Common myeloid progenitor, CD34-positive (primary cell): ENCODE measurements at regions not wholly inside any gene's neighbourhood (a gene's known extent, or its start where the extent isn't known, plus 50 kb on each side); places are given as distances from the start of the nearest gene placed in this dataset.

Experiments
- CTCF ChIA-PET: fragments of 350-600 bp; sonication (Branson Sonifier 250); formaldehyde crosslinking; loops from one replicate; lab custom pipeline; 2021; ENCODE audit warnings: antibody characterized with exemption; lab: Charles Lee
- POLR2A ChIA-PET: fragments of 350-600 bp; sonication (Branson Sonifier 250); formaldehyde crosslinking; loops from one replicate; lab custom pipeline; 2021; ENCODE audit warnings: antibody characterized with exemption; lab: Charles Lee
- DNase-seq, 3 donors: peaks; one replicate each; pipeline versions ENCODE4 v3.0.0 to v3.0.0-alpha.2; 2013
- H3K27ac ChIP-seq, 2 experiments: 1 replicate in 1 of 2; 2 replicates in 1 of 2; pipeline ENCODE4 v1.7.0; 2013; ENCODE audit warnings: inconsistent platforms in 2 of 2, low read length in 2 of 2, mild to moderate bottlenecking in 2 of 2, low read depth in 1 of 2, moderate library complexity in 1 of 2; ENCODE audit not compliant: severe bottlenecking in 2 of 2, insufficient read depth in 1 of 2, poor library complexity in 1 of 2
- H3K27me3 ChIP-seq, 5 experiments: replicated peaks in 2 of 5; 1 replicate in 3 of 5; 2 replicates in 2 of 5; pipeline versions ENCODE4 v1.6.1 to v1.7.0; 2013; ENCODE audit warnings: low read length in 4 of 5, mild to moderate bottlenecking in 2 of 5, moderate library complexity in 2 of 5, inconsistent platforms in 1 of 5; ENCODE audit not compliant: insufficient read depth in 5 of 5, control insufficient read depth in 4 of 5
- H3K36me3 ChIP-seq, 4 experiments: 1 replicate in 2 of 4; 2 replicates in 2 of 4; pipeline versions ENCODE4 v1.6.1 to v1.7.0; 2013; ENCODE audit warnings: low read length in 3 of 4, control low read depth in 1 of 4, mild to moderate bottlenecking in 1 of 4; ENCODE audit not compliant: control insufficient read depth in 4 of 4, insufficient read depth in 4 of 4
- H3K4me1 ChIP-seq, 4 experiments: 1 replicate in 3 of 4; 2 replicates in 1 of 4; pipeline versions ENCODE4 v1.6.1 to v1.7.1; 2013; ENCODE audit warnings: low read length in 3 of 4, mild to moderate bottlenecking in 3 of 4, control low read depth in 1 of 4, inconsistent platforms in 1 of 4, moderate library complexity in 1 of 4; ENCODE audit not compliant: control insufficient read depth in 4 of 4, insufficient read depth in 4 of 4; ENCODE audit errors: control extremely low read depth in 1 of 4
- H3K4me3 ChIP-seq, 7 experiments: 1 replicate in 4 of 7; 2 replicates in 3 of 7; pipeline versions ENCODE4 v1.5.1 to v1.7.0; 2013; ENCODE audit warnings: mild to moderate bottlenecking in 7 of 7, low read length in 6 of 7, moderate library complexity in 6 of 7, inconsistent platforms in 2 of 7, low read depth in 2 of 7, control low read depth in 1 of 7; ENCODE audit not compliant: insufficient read depth in 4 of 7, control insufficient read depth in 1 of 7; ENCODE audit errors: extremely low read depth in 1 of 7
- H3K9me3 ChIP-seq, 5 experiments: 1 replicate in 4 of 5; 2 replicates in 1 of 5; pipeline versions ENCODE4 v1.6.1 to v1.7.1; 2013; ENCODE audit warnings: low read length in 4 of 5, mild to moderate bottlenecking in 2 of 5, inconsistent platforms in 1 of 5, low read depth in 1 of 5, moderate library complexity in 1 of 5; ENCODE audit not compliant: control insufficient read depth in 4 of 5, insufficient read depth in 2 of 5; ENCODE audit errors: control extremely low read depth in 1 of 5
- WGBS: methylation state at CpG from one replicate; pipeline ENCODE4 v1.1.5; 2013; ENCODE audit not compliant: insufficient coverage; 5-methylcytosine and 5-hydroxymethylcytosine counted together

GRCh38 chr11:104672897-104673296 lies 225.4 kb downstream of the CASP12 start:
- H3K27me3 ChIP-seq = no peaks in the 10 kb centered on the region
- no peaks in the 10 kb centered on the region for H3K36me3 ChIP-seq
- ChIA-PET CTCF (no interaction called here), POLR2A (no interaction called here)
- no peak overlapping the region for H3K27ac ChIP-seq
- DNase-seq = no peak
- peaks cover 0 to 2% (median 0%) of the 10 kb centered on the region in 4 experiments for H3K4me1 ChIP-seq
- no peak overlapping the region for H3K4me3 ChIP-seq
- H3K9me3 ChIP-seq = peaks cover 0 to 4% (median 3%) of the 10 kb centered on the region in 5 experiments

- Histone ChIP-seq H3K4me3 (no peak overlapping the region), H3K9me3 (peaks cover 0 to 4% (median 0%) of the 10 kb centered on the region in 5 experiments), H3K36me3 (no peaks in the 10 kb centered on the region), H3K27me3 (no peaks in the 10 kb centered on the region), H3K27ac (no peak overlapping the region), H3K4me1 (peaks cover 12 to 26% (median 17%) of the 10 kb centered on the region in 4 experiments)
- POLR2A ChIA-PET = no interaction called here
- DNase-seq = peak; percentile 28 to 87 (median 83)
- CTCF ChIA-PET = interaction anchor here (1.1 kb wide), 1 partner anchor 16 kb away, joined by 4 read pairs; no protein-coding TSS in a partner anchor
- 85% methylated on average over 4 of the region's 5 CpGs for WGBS
These were observed 229.3 kb downstream of the CASP12 start for GRCh38 chr11:104668797-104669463.

- POLR2A ChIA-PET = no interaction called here
- H3K4me1 ChIP-seq = peaks cover 12 to 26% (median 17%) of the 10 kb centered on the region in 4 experiments
- 100% methylated on average over 1 of the region's 2 CpGs for WGBS
- CTCF ChIA-PET = no interaction called here
- no peaks in the 10 kb centered on the region for H3K27me3 ChIP-seq
- H3K27ac ChIP-seq = no peak overlapping the region
- peaks cover 0 to 3% (median 0%) of the 10 kb centered on the region in 5 experiments for H3K9me3 ChIP-seq
- no peak overlapping the region for H3K4me3 ChIP-seq
- H3K36me3 ChIP-seq = no peaks in the 10 kb centered on the region
- no peak for DNase-seq
These were observed 231.6 kb downstream of the CASP12 start for GRCh38 chr11:104666624-104667023.

- peak in 2 of 3 donors; percentile 72 to 86 for DNase-seq
- Histone ChIP-seq H3K4me3 (no peak overlapping the region), H3K9me3 (peaks cover 0 to 1% (median 0%) of the 10 kb centered on the region in 5 experiments), H3K27ac (peak overlapping the region in 1 of 2 experiments; percentile 30), H3K36me3 (no peaks in the 10 kb centered on the region), H3K4me1 (peaks cover 12 to 26% (median 17%) of the 10 kb centered on the region in 4 experiments), H3K27me3 (no peaks in the 10 kb centered on the region)
- ChIA-PET POLR2A (no interaction called here), CTCF (no interaction called here)
- 25% methylated on average over 3 of the region's 3 CpGs for WGBS
These were observed 232.6 kb downstream of the CASP12 start for GRCh38 chr11:104665641-104666040.

- Histone ChIP-seq H3K27me3 (no peaks in the 10 kb centered on the region), H3K4me3 (no peak overlapping the region), H3K27ac (no peak overlapping the region), H3K9me3 (peaks cover 0 to 1% (median 0%) of the 10 kb centered on the region in 5 experiments), H3K4me1 (peaks cover 12 to 23% (median 17%) of the 10 kb centered on the region in 4 experiments), H3K36me3 (no peaks in the 10 kb centered on the region)
- POLR2A ChIA-PET = no interaction called here
- DNase-seq = no peak
- CTCF ChIA-PET = no interaction called here
- 100% methylated on average over 2 of the region's 4 CpGs for WGBS
These were observed 234.8 kb downstream of the CASP12 start for GRCh38 chr11:104663190-104664140.

- H3K9me3 ChIP-seq = peaks cover 0 to 1% (median 0%) of the 10 kb centered on the region in 5 experiments
- no peak overlapping the region for H3K4me3 ChIP-seq
- ChIA-PET POLR2A (no interaction called here), CTCF (no interaction called here)
- H3K27me3 ChIP-seq = no peaks in the 10 kb centered on the region
- 100% methylated on average over 1 of the region's 1 CpG for WGBS
- peaks cover 12 to 22% (median 17%) of the 10 kb centered on the region in 4 experiments for H3K4me1 ChIP-seq
- no peak overlapping the region for H3K27ac ChIP-seq
- no peak for DNase-seq
- no peaks in the 10 kb centered on the region for H3K36me3 ChIP-seq
These were observed 236.4 kb downstream of the CASP12 start for GRCh38 chr11:104661901-104662300.
